Tibial nerve (tissue), 4 donors: ENCODE measurements at regions not wholly inside any gene's neighbourhood (a gene's known extent, or its start where the extent isn't known, plus 50 kb on each side); places are given as distances from the start of the nearest gene placed in this dataset.

Source experiments
- DNase-seq, 2 donors: peaks; one replicate each; pipeline ENCODE4 v3.0.0-alpha.2; 2019; ENCODE audit warnings: low spot score in 2 of 2
- H3K27ac ChIP-seq, 4 donors: fragments of 200-600 bp; sonication (generic) in 3 of 4; one replicate each; pipeline ENCODE4 v1.5.1; 2017 to 2019; ENCODE audit warnings: mild to moderate bottlenecking in 1 of 4
- H3K27me3 ChIP-seq, 2 donors: fragments of 200-600 bp; sonication (generic) in 1 of 2; one replicate each; pipeline versions ENCODE4 v1.5.1 to v1.6.0; 2017 to 2019
- H3K36me3 ChIP-seq, 3 donors: fragments of 200-600 bp; sonication (generic); one replicate each; pipeline ENCODE4 v1.5.1; 2018 to 2019
- H3K4me1 ChIP-seq, 4 donors: fragments of 200-600 bp; sonication (generic) in 3 of 4; one replicate each; pipeline ENCODE4 v1.5.1; 2017 to 2019
- H3K4me3 ChIP-seq, 4 donors: fragments of 200-600 bp; sonication (generic) in 3 of 4; one replicate each; pipeline ENCODE4 v1.5.1; 2017 to 2019; ENCODE audit warnings: mild to moderate bottlenecking in 1 of 4, moderate library complexity in 1 of 4
- H3K9me3 ChIP-seq, 4 donors: fragments of 200-600 bp; sonication (generic) in 3 of 4; one replicate each; pipeline ENCODE4 v1.5.1; 2017 to 2019
- EP300 ChIP-seq, 2 donors: sonication (generic); formaldehyde crosslinking; IDR thresholded peaks; one replicate each; pipeline ENCODE4 v1.6.1; 2017; ENCODE audit warnings: antibody characterized with exemption in 2 of 2, mild to moderate bottlenecking in 1 of 2
- POLR2A ChIP-seq, 2 donors: fragments of 450-650 bp; IDR thresholded peaks; one replicate each; pipeline ENCODE4 v1.6.1; 2017; ENCODE audit warnings: antibody characterized with exemption in 2 of 2, mild to moderate bottlenecking in 2 of 2, moderate library complexity in 2 of 2
- WGBS, 2 donors: methylation state at CpG; one replicate each; pipeline ENCODE4 v1.1.5; 2018; 5-methylcytosine and 5-hydroxymethylcytosine counted together
- TF ChIP-seq, protein P1 (sequence below), 5 experiments: fragments of 200-600 bp in 3 of 5; fragments of 450-650 bp in 2 of 5; sonication (generic) in 3 of 5; IDR thresholded peaks; one replicate each; pipeline ENCODE4 v1.5.1; 2016 to 2019; ENCODE audit warnings: antibody characterized with exemption in 5 of 5, mild to moderate bottlenecking in 3 of 5, moderate library complexity in 2 of 5

DNA sequence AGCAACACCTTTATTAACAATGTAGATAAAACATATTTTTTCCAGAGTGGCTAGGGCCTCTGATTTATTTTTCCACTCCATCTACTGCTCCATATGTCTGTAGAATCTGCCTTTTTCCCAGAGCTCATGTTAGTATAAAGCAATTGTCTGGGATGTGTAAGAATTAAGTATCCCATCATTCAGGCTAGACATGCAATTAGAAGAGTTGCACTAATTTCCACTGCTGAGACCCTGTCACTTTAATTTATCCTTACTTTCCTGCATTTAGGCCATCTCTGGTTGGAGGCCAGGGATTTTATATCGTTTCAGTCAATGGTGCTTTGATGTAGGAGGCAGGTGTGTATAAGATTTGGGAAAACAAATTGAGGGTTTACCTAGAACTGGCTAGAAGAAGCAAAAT lies 286.1 kb upstream of the POU3F2 start:
- Histone ChIP-seq H3K4me1 (no peaks in the 10 kb centered on the region), H3K4me3 (no peak overlapping the region), H3K9me3 (no peaks in the 10 kb centered on the region), H3K36me3 (no peaks in the 10 kb centered on the region), H3K27me3 (no peaks in the 10 kb centered on the region), H3K27ac (no peak overlapping the region)
- TF ChIP-seq, protein P1, sequence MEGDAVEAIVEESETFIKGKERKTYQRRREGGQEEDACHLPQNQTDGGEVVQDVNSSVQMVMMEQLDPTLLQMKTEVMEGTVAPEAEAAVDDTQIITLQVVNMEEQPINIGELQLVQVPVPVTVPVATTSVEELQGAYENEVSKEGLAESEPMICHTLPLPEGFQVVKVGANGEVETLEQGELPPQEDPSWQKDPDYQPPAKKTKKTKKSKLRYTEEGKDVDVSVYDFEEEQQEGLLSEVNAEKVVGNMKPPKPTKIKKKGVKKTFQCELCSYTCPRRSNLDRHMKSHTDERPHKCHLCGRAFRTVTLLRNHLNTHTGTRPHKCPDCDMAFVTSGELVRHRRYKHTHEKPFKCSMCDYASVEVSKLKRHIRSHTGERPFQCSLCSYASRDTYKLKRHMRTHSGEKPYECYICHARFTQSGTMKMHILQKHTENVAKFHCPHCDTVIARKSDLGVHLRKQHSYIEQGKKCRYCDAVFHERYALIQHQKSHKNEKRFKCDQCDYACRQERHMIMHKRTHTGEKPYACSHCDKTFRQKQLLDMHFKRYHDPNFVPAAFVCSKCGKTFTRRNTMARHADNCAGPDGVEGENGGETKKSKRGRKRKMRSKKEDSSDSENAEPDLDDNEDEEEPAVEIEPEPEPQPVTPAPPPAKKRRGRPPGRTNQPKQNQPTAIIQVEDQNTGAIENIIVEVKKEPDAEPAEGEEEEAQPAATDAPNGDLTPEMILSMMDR (IDR thresholded peaks at IDR 0.05), result no peak
- TF ChIP-seq EP300 (IDR thresholded peaks at IDR 0.05) (no peak), POLR2A (IDR thresholded peaks at IDR 0.05) (no peak)
- 58 to 64% methylated on average over 1 of the region's 1 CpG for WGBS, 2 donors
- DNase-seq, result no peak

DNA sequence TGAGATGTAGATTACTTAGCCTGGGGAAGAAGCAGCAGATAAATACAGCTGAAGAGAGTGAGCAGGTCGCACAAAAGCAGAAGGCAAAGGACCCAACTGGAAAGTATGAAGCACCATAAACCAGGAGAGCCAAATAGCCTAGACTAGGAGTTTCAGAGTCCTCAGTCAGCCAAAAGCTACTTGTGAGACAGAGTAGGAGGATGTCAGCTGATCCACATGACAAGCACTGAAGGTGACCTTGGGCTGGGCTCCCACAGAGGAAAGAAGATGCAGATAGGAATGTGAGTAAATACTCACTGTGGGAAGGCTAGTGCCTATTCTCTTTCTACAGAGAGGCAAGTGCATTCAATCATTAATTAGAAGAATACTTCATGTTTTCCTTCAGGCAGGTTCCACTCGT lies 274.0 kb upstream of the POU3F2 start:
- TF ChIP-seq POLR2A (IDR thresholded peaks at IDR 0.05), result no peak
- TF ChIP-seq, protein P1 (IDR thresholded peaks at IDR 0.05), result no peak
- no peak for TF ChIP-seq EP300 (IDR thresholded peaks at IDR 0.05)
- Histone ChIP-seq H3K36me3 (no peaks in the 10 kb centered on the region), H3K4me3 (no peak overlapping the region), H3K27me3 (no peaks in the 10 kb centered on the region), H3K9me3 (no peaks in the 10 kb centered on the region), H3K4me1 (no peaks in the 10 kb centered on the region), H3K27ac (no peak overlapping the region)
- DNase-seq, result no peak
- WGBS, 2 donors, result 64 to 86% methylated on average over 2 of the region's 2 CpGs

DNA sequence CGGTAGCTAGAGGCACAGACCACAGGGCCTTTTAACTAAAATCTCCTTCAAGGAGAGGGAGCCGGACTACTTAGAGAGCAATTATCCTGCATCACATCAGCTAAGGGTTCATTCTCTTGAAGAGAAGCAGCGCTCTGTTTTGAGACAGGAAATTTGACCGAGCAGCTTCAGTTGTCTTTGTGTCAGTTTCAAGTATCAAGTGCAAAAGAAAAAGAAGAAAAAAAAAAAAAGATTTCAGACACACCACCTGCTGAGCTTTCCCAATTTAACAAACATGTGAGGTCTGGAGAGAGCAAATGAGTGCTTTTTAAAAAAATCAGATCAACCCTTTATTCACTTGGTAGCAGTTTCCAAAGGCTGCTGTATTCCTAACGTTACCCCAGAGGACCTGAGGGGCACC lies 273.5 kb upstream of the POU3F2 start:
- Histone ChIP-seq H3K4me3 (no peak overlapping the region), H3K9me3 (no peaks in the 10 kb centered on the region), H3K27me3 (no peaks in the 10 kb centered on the region), H3K27ac (no peak overlapping the region), H3K36me3 (no peaks in the 10 kb centered on the region), H3K4me1 (no peaks in the 10 kb centered on the region)
- TF ChIP-seq EP300 (IDR thresholded peaks at IDR 0.05) (no peak), POLR2A (IDR thresholded peaks at IDR 0.05) (no peak)
- TF ChIP-seq, protein P1 (IDR thresholded peaks at IDR 0.05), result no peak
- 64 to 68% methylated on average over 5 of the region's 5 CpGs for WGBS, 2 donors
- DNase-seq, result no peak

DNA sequence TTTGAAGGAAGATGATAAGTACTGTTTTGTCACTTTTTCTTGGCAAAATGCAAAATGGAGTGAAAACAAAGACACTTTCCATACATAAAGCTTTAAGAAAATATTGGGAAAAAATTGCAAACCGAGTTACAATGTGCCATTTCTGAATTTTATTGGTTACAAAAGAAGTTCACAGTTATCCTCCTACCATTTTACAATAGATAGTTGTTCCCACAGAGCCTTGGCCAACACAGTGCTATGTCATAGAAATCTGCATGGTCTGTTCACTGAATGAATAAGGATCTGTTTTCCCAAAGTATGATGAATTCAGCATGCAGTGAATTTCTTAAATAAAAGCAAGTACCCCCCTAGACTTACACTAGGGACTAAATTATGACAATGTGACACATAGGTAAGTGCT lies 268.2 kb upstream of the POU3F2 start:
- H3K4me1 ChIP-seq, result no peaks in the 10 kb centered on the region
- peak overlapping the region in 2 of 4 donors; percentile 2 to 56 for H3K27ac ChIP-seq
- DNase-seq, result no peak
- 26 to 32% methylated on average over 1 of the region's 1 CpG for WGBS, 2 donors
- no peaks in the 10 kb centered on the region for H3K36me3 ChIP-seq
- no peaks in the 10 kb centered on the region for H3K27me3 ChIP-seq
- TF ChIP-seq EP300 (IDR thresholded peaks at IDR 0.05) (no peak), POLR2A (IDR thresholded peaks at IDR 0.05) (no peak)
- TF ChIP-seq, protein P1 (IDR thresholded peaks at IDR 0.05), result no peak
- H3K4me3 ChIP-seq, result no peak overlapping the region
- H3K9me3 ChIP-seq, result no peaks in the 10 kb centered on the region

DNA sequence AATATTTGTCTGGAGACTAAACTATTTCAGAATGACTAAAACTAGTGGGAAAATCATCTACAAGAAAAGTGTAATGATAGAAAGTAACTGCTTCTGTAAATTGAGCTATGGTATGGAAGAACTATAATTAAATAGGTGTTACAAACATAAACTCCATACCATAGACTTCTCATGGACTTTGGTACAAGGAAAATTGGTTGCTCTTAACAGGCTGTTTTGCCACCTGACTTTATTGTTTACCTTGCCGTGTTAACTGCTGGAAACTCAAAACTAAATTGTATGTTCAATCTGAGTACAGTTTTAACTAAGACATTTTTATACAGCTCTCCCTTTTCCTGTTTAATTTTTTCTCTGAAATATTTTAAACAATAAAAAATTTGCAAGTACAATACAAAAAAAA lies 261.8 kb upstream of the POU3F2 start:
- Histone ChIP-seq H3K36me3 (no peaks in the 10 kb centered on the region), H3K9me3 (no peaks in the 10 kb centered on the region), H3K27ac (no peak overlapping the region), H3K4me1 (peaks cover 0 to 11% (median 0%) of the 10 kb centered on the region in 4 donors), H3K27me3 (no peaks in the 10 kb centered on the region), H3K4me3 (no peak overlapping the region)
- TF ChIP-seq POLR2A (IDR thresholded peaks at IDR 0.05) (no peak), EP300 (IDR thresholded peaks at IDR 0.05) (no peak)
- TF ChIP-seq, protein P1 (IDR thresholded peaks at IDR 0.05), result no peak
- no peak for DNase-seq
- 79 to 83% methylated on average over 1 of the region's 1 CpG for WGBS, 2 donors
